ENCODE measurements at regions not wholly inside any gene's neighbourhood (a gene's known extent, or its start where the extent isn't known, plus 50 kb on each side); places are given as distances from the start of the nearest gene placed in this dataset.

- no peak for DNase-seq
These were observed 50.0 kb downstream of the NCOR2 start for GRCh38 chr12:124517260-124518050.

- no peak for DNase-seq
These were observed 50.6 kb downstream of the NCOR2 start for GRCh38 chr12:124516850-124517249.

DNA sequence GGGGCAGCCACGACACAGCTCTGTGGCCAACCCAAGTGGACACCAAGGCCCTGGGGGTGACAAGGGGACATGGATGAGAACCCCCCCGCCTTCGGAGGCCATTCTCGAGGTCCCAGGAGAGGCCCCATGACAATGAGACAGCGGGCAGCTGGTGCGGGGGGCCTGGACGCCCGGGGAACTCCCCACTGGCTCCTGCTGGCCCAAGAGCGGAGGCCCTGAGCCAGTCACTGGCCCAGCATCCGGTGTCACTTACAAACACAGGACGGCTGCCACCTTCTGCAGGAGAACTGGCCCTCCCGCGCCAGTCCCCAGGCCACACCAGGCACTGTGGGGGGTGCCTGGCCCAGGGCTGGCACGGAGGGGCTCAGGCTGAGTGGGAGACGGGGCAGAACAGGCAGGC lies 51.4 kb downstream of the NCOR2 start:
- DNase-seq, result no peak

- no peak for DNase-seq
These were observed 52.1 kb downstream of the NCOR2 start for GRCh38 chr12:124514996-124515932.

DNA sequence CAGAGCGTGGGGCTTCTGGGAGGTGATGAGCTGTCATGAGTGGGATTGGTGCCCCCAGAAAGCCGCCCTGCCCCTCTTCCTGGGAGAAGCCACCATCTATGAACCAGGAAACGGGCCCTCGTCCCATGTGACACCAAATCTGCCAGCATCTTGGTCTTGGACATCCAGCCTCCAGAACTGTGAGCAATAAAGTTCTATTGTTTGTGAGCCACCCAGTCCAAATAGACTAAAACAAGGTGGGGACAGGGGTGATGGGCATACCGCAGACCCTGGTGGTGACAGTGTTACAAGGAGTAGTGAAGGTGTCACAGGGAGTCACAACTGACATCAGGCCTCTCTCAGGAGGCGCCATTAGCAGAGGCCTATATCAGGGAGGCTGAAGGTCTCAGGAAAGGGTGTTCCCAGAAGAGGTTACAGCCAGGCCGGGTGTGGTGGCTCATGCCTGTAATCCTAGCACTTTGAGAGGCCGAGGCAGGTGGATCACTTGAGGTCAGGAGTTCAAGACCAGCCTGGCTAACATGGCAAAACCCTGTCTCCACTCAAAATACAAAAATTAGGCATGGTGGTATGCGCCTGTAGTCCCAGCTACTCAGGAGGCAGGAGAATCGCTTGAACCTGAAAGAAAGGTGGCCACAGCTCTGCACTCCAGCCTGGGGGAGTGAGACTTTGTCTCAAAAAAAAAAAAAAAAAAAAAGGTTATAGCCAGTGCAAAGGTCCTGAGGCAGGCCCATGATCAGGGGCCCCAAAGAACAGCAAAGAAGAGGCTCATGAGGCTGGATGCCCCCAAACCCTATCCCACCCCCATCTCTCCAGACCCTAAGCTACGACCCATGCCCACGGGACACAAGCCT lies 53.0 kb downstream of the NCOR2 start:
- no peak for DNase-seq

DNA sequence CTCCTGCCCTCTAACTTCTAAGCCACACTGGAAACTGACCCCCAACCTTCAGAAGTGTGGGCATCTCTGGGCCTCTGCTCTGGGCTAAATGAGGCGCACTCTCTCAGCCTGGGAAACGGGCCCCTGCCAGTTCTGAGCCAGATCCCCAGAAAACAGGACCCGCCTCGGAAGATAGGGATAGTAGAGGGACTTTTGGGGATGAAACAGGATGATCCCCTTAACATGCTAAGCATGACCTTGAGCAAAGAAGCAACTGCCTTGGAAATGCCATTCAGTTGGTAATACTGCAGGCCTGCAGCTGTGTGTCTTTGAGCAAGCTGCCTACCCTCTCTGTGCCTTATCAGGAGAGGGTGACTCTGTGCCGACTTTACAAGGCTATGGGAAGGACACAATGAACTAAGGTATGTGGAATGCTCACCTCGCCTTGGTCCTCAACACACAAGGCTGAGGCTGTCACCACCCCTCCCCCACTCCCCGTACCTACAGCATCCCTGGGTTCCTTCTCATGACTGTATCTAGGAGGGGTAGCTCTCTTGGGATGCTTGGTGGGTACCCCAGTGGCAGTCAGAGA lies 54.0 kb downstream of the NCOR2 start:
- no peak for DNase-seq

DNA sequence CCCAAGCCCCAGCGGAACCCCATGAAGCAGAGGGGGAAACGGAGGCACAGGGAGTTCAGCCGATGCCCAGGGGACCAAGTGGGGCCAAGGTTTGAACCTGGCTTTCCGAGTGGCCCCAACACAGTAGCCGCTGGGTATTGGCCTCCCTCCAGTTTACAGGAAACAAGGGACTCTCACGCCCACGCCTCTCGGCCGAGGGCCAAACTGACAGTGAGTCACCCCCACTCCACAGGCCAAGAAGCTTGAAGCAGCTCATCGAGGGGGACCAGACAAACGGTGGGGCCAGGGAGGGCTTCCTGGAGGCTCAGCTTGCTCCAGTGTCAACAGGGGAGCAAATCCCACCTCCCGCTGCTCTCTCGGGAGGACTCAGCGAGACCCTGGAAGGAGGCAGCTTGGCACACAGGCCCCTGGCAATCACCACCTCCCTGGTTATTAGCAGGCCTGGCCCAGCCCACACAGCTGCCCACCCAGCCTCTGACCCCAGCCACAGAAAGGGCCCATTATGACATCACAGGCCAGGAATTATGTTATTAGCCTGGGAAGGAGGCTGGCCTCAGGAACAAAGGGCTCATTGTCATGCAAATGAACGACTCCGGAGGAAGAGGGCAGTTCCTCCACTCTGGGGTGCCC lies 54.6 kb downstream of the NCOR2 start:
- peak; percentile 95 for DNase-seq

DNA sequence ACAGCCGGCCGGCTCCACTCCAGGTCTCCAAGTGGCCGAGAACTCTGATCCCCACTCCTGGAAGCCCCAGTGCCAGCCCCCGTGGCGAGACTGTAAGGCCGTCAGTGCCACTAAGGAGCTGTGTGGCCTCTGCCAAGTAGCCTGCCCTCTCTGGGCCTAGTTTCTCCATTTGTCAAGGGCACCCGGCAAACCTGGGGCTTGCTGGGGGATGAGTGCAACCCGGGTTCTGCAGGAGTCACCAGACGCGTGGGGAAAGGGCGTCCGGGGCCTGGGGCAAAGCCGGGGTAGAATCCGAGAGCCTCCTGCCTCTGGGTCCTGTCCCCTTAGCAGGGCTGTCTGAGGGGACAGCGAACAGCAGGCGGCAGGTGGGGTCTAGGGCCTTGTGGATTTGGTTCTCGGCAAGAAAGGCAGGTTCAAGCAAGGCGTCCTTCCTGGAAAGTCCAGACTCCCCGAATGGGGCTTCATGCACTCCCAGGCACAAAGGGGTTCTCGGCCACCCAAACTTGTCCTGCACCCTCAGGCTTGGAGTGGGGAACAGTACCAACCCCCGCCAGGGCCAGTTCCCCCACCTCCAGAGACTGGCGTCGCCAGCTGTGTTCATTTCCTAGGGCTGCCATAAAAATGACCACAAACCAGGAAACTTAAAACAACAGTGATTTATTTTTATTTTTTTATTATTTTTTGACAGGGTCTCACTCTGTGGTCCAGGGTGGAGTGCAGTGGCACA lies 56.0 kb downstream of the NCOR2 start:
- no peak for DNase-seq

- no peak for DNase-seq
These were observed 57.0 kb downstream of the NCOR2 start for GRCh38 chr12:124510301-124510970.

- DNase-seq, result peak; percentile 70
These were observed 57.6 kb downstream of the NCOR2 start for GRCh38 chr12:124509676-124510300.

GRCh38 chr12:124509300-124509675 lies 58.1 kb downstream of the NCOR2 start:
- DNase-seq, result no peak

GRCh38 chr12:124508381-124509079 lies 58.9 kb downstream of the NCOR2 start:
- DNase-seq, result no peak

DNA sequence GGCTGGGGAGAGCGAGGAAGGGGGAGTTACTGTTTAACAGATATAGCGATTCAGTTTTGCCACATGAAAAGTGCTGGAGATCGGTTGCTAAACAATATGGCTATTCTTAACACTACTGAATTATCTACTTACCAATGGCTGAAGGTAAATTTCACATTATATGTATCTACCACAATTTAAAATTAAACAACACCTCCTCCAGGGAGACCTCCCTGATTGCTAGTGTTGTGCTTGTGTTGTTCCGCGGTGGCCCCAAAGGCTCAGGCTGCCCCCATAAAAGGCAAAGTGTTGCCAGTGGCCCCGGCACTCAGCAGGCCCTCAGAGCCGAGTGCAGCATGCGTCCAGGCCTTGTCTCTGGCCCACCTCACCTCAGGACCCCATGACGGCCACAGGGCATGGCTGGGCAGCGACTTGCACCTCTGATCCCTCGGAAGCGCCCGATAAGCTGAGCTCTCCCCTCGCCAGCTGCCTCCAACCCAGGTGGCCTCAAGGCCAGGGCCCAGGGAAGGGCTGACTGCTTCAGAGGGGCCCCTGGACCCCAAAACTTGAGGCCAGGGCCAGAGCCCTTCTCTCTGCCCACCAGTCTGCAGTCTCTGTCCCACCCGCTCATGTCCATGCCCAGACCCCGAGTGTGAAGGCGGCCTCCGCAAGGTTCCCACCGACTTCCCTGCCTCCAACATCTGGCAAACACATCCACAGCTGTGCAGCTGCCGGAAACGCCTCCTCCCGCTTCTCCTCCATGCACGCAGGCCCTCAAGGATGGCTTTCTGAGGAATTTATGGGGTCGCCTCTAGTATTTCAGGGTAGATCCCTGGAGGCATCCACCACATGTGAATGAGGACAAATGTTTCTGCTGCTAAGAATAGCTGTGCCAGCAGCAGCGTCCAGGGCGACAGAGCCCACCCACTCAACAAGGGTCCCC lies 60.0 kb downstream of the NCOR2 start:
- DNase-seq, result peak; percentile 72

- no peak for DNase-seq
These were observed 60.6 kb downstream of the NCOR2 start for GRCh38 chr12:124506832-124507153.

- DNase-seq, result peak; percentile 75
These were observed 61.1 kb downstream of the NCOR2 start for GRCh38 chr12:124506145-124506831.

DNA sequence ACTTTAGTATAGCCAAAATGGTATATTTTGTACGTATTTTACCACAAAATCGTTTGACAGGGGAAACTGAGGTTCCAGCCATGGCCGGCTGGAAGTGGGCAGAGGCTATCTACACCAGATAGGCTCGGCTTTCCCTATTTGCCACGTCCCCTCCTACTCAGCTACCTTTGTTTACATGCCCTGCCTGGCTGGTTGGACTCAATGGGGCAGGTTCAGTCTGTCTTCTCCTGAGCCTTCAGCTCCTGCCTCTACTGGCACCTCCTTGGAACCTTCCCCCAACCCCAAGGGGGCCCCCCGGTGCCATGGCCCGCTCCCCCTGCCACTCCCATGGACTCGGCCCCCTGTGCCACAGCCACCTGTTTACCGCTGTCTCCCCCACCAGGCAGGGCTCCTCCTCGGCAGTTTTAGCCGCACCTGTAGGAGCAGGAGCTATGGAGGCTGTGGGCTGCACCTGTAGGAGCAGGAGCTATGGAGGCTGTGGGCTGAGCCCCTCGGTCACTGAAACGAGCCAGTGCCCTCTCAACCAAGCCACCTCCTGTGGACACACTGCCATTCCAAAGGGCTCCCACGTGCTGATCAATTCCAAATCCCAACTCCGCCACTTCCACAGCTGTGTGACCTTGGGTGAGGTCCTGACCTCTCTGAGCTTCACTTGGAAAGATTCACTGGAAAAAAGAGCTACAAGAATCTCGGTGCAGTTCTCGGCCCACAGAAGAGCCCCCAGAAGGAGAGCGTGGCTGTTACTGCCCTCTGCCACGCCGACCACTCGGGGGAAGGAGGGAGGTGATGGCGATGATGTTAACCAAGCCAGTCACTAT lies 62.2 kb downstream of the NCOR2 start:
- no peak for DNase-seq

Measured in fibroblast of skin of abdomen (primary cell).